ENCODE measurements at regions not wholly inside any gene's neighbourhood (a gene's known extent, or its start where the extent isn't known, plus 50 kb on each side); places are given as distances from the start of the nearest gene placed in this dataset.

DNA sequence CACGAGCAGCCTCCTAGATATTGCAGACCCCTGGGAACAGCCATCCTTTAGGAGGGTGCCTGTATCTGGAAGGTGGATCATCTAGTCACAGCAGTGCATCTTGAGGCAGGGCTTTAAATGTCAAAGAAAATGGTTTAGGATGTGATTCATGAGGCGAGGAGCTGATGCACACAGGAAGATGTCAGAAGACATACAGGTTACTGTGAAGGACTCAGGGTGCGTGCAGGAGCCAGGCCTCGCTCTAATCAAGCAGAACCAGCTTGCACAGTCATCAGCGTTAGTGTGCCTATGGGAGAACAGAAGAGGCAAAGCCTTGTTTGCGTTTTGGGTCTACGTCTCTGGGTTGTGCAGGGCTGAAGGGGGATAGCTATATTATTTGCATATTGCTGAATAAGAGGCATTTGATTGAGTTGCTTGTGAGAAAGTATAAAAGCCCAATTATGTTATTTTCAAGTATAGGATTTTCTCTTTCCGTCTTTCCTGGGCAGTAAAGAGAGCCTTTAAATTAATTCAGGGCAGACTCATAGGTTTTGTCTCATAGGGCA, 77.3 kb upstream of the RPH3A start:
- H3K36me3 ChIP-seq (replicated peaks in 1 of 2; ENCODE audit: insufficient read depth in 1 of 2, low read depth in 2 of 2) = no peaks in the 10 kb centered on the region
- H3K27ac ChIP-seq = no peak overlapping the region
- no peak for ATAC-seq
- no peak overlapping the region for H3K4me3 ChIP-seq
- no peaks in the 10 kb centered on the region for H3K9me3 ChIP-seq
- no peak for DNase-seq
- intact Hi-C loops (cut with DNase I) = no loop called here
- H3K4me1 ChIP-seq = no peaks in the 10 kb centered on the region
- H3K27me3 ChIP-seq = peaks cover 0 to 6% of the 10 kb centered on the region in 2 donors
- 59 to 63% methylated on average over 8 of the region's 8 CpGs for WGBS, 2 donors
- TF ChIP-seq, protein P1, sequence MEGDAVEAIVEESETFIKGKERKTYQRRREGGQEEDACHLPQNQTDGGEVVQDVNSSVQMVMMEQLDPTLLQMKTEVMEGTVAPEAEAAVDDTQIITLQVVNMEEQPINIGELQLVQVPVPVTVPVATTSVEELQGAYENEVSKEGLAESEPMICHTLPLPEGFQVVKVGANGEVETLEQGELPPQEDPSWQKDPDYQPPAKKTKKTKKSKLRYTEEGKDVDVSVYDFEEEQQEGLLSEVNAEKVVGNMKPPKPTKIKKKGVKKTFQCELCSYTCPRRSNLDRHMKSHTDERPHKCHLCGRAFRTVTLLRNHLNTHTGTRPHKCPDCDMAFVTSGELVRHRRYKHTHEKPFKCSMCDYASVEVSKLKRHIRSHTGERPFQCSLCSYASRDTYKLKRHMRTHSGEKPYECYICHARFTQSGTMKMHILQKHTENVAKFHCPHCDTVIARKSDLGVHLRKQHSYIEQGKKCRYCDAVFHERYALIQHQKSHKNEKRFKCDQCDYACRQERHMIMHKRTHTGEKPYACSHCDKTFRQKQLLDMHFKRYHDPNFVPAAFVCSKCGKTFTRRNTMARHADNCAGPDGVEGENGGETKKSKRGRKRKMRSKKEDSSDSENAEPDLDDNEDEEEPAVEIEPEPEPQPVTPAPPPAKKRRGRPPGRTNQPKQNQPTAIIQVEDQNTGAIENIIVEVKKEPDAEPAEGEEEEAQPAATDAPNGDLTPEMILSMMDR (IDR thresholded peaks at IDR 0.05) = no peak
- no peak for TF ChIP-seq POLR2A (IDR thresholded peaks at IDR 0.05)

DNA sequence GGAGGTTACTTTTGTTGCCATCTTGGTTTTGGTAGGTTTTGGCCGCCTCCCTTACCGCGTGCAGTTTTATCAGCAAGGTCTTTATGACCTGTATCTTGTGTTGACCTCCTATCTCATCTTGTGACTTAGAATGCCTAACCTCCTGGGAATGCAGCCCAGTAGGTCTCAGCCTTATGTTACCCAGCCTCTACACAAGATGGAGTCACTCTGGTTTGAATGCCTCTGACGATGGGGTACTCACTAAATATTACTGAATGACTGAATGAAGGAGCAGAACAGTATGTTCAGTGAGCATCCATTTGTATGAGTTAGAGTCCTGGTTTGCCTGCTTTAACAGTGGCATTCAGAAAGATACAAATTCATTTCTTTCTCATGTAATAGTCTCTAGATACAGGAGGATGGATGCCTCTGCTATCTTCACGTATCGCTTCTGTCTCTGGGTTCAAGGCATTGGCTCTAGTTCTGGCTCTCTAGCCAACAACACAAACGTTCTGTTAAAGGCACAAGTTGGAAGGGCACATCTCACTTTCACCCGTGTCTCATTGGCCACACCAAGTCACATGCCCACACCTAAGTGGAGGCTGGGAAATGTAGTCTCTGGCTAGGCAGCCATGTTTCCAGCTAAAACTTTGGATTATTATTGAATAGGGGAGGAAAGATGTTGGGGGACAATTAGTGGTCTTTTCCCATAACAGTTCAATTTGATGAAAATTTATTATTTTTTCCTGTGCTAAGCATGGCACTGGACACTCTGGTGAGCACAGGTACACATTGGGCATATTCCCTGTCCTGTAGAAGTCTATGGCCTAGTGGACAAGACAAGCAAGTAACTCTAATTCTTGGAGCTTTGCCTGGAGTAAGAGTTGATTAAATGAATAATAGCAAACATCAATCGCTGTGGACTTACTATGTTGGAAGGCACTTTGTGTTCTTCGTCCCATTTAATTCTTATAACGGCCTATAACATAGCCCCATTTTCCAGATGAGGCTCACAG, 75.2 kb upstream of the RPH3A start:
- 56 to 61% methylated on average over 11 of the region's 11 CpGs for WGBS, 2 donors
- H3K9me3 ChIP-seq = no peaks in the 10 kb centered on the region
- no peak for ATAC-seq
- H3K4me3 ChIP-seq = no peak overlapping the region
- peaks cover 0 to 6% of the 10 kb centered on the region in 2 donors for H3K27me3 ChIP-seq
- intact Hi-C loops (cut with DNase I) = no loop called here
- no peak for DNase-seq
- no peaks in the 10 kb centered on the region for H3K4me1 ChIP-seq
- H3K27ac ChIP-seq = no peak overlapping the region
- no peaks in the 10 kb centered on the region for H3K36me3 ChIP-seq (replicated peaks in 1 of 2; ENCODE audit: insufficient read depth in 1 of 2, low read depth in 2 of 2)
- TF ChIP-seq POLR2A (IDR thresholded peaks at IDR 0.05) = no peak
- TF ChIP-seq, protein P1 (IDR thresholded peaks at IDR 0.05) = no peak

DNA sequence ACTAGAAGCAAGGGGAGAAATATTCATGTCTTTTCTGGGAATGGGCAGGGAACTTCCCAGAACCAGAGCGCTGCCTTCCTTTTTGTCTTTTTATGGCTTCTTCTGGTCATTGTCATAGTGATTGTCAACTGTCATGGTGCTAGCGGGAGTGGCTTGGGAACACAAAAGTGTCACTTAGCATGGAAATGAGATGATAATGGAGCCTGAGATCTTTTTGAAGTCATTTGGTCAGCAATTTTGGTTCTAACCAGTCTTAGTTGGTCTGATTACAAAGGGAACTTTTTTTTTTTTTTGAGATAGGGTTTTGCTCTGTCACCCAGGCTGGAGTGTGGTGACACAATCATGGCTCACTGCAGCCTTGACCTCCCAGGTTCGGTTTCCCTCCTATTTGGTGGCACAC, 62.7 kb upstream of the RPH3A start:
- no peaks in the 10 kb centered on the region for H3K9me3 ChIP-seq
- TF ChIP-seq, protein P1 (IDR thresholded peaks at IDR 0.05) = no peak
- TF ChIP-seq POLR2A (IDR thresholded peaks at IDR 0.05) = no peak

DNA sequence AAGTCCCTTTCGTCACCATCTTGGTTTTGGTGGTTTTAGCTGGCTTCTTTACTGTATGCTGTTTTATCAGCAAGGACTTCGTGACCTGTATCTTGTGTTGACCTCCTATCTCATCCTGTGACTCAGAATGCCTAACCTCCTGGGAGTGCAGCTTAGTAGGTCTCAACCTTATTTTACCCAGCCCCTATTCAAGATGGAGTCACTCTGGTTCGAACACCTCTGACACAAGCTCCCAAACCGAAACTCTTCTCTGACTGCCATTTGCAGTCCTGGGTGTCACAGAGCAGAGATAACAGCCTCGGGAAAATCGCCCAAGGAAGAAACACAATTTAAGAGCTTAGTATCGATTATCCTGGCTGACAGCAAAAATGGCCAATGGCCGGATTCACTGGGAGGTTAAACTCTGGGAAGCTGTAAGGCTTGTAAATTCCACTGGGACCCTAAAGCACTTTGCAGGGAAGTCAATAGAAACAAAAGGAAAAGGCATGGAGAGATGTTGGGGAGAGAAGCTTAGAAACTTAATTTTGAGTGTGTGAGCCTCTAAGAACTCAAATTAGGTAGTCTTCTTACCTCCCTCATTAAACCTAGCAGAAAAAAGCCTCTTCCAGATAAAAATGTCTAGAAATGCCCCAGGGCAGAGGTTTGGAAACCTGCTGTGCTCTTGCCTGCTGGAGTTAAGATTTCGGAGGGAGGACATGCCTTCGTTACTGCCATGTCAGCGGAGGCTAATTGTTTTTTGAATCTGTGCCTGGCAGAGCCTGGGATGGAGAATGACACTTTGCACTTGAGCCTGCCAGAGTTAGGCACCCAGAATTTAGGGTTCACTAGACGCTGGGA, 56.5 kb upstream of the RPH3A start:
- WGBS, 2 donors = 46 to 47% methylated on average over 12 of the region's 12 CpGs
- TF ChIP-seq, protein P1 (IDR thresholded peaks at IDR 0.05) = no peak
- no peak for TF ChIP-seq POLR2A (IDR thresholded peaks at IDR 0.05)
- Histone ChIP-seq H3K27ac (no peak overlapping the region), H3K9me3 (no peaks in the 10 kb centered on the region), H3K27me3 (no peaks in the 10 kb centered on the region), H3K4me3 (no peak overlapping the region), H3K4me1 (no peaks in the 10 kb centered on the region), H3K36me3 (replicated peaks in 1 of 2; ENCODE audit: insufficient read depth in 1 of 2, low read depth in 2 of 2) (no peaks in the 10 kb centered on the region)
- DNase-seq (no peak), ATAC-seq (no peak)
- intact Hi-C loops (cut with DNase I) = no loop called here

More for the DNA sequence above, 62.7 kb upstream of the RPH3A start:
- H3K27ac ChIP-seq = no peak overlapping the region
- no peaks in the 10 kb centered on the region for H3K36me3 ChIP-seq (replicated peaks in 1 of 2; ENCODE audit: insufficient read depth in 1 of 2, low read depth in 2 of 2)
- H3K27me3 ChIP-seq = no peaks in the 10 kb centered on the region
- no peaks in the 10 kb centered on the region for H3K4me1 ChIP-seq
- no peak overlapping the region for H3K4me3 ChIP-seq
- WGBS, 2 donors = 70 to 74% methylated on average over 3 of the region's 3 CpGs
- intact Hi-C loops (cut with DNase I) = no loop called here
- ATAC-seq = no peak
- DNase-seq = no peak
